ENCODE measurements at regions not wholly inside any gene's neighbourhood (a gene's known extent, or its start where the extent isn't known, plus 50 kb on each side); places are given as distances from the start of the nearest gene placed in this dataset.
"Not testable (repeated sequence)": the region's sequence is repeated elsewhere in the genome, so short reads cannot be mapped to it uniquely, and the experiment has no call there.

- DNase-seq, result no peak
Observed at GRCh38 chr5:158236511-158237335, 377.8 kb upstream of the CLINT1 start.

- no peak for DNase-seq
Observed at GRCh38 chr5:158235159-158235547, 376.2 kb upstream of the CLINT1 start.

- DNase-seq, result no peak
Observed at GRCh38 chr5:158234323-158235158, 375.6 kb upstream of the CLINT1 start.

GRCh38 chr5:158233735-158234322, 374.9 kb upstream of the CLINT1 start:
- DNase-seq, result no peak

- not testable (repeated sequence) for DNase-seq
Observed at GRCh38 chr5:158227314-158227713, 368.4 kb upstream of the CLINT1 start.

- no peak for DNase-seq
Observed at GRCh38 chr5:158226496-158226895, 367.6 kb upstream of the CLINT1 start.

GRCh38 chr5:158224253-158224652, 365.3 kb upstream of the CLINT1 start:
- no peak for DNase-seq

GRCh38 chr5:158223054-158223600, 364.2 kb upstream of the CLINT1 start:
- no peak for DNase-seq

GRCh38 chr5:158212917-158213316, 354.0 kb upstream of the CLINT1 start:
- DNase-seq, result no peak

- DNase-seq, result no peak
Observed at GRCh38 chr5:158212237-158212636, 353.3 kb upstream of the CLINT1 start.

- no peak for DNase-seq
Observed at GRCh38 chr5:158209219-158209908, 350.4 kb upstream of the CLINT1 start.

- no peak for DNase-seq
Observed at GRCh38 chr5:158207733-158208132, 348.8 kb upstream of the CLINT1 start.

- DNase-seq, result no peak
Observed at GRCh38 chr5:158205992-158206391, 347.0 kb upstream of the CLINT1 start.

GRCh38 chr5:158203261-158203660, 344.3 kb upstream of the CLINT1 start:
- DNase-seq, result no peak

- DNase-seq, result no peak
Observed at GRCh38 chr5:158202801-158203200, 343.9 kb upstream of the CLINT1 start.

GRCh38 chr5:158200619-158201018, 341.7 kb upstream of the CLINT1 start:
- DNase-seq, result no peak

GRCh38 chr5:158198636-158199035, 339.7 kb upstream of the CLINT1 start:
- DNase-seq, result no peak

GRCh38 chr5:158195416-158196210, 336.7 kb upstream of the CLINT1 start:
- no peak for DNase-seq

GRCh38 chr5:158194561-158194976, 335.6 kb upstream of the CLINT1 start:
- DNase-seq, result no peak

GRCh38 chr5:158193395-158193794, 334.4 kb upstream of the CLINT1 start:
- not testable (repeated sequence) for DNase-seq

GRCh38 chr5:158180407-158180806, 321.5 kb upstream of the CLINT1 start:
- no peak for DNase-seq

- DNase-seq, result no peak
Observed at GRCh38 chr5:158179271-158179670, 320.3 kb upstream of the CLINT1 start.

Data from activated CD4-positive, alpha-beta T cell treated with anti-CD3 and anti-CD28 coated beads, Interleukin-2, Interleukin-6, amounts not matched to agents 100 ng/mL and 50 ng/mL, durations not matched to agents 16 hours and 8 hours (primary cell).